ENCODE measurements at regions not wholly inside any gene's neighbourhood (a gene's known extent, or its start where the extent isn't known, plus 50 kb on each side); places are given as distances from the start of the nearest gene placed in this dataset.

- ATAC-seq: no peak
- no peaks in the 10 kb centered on the region for H3K79me2 ChIP-seq (ENCODE audit: control insufficient read depth, insufficient read depth, low read length)
- H3K9me1 ChIP-seq (ENCODE audit: control insufficient read depth, insufficient read depth, low read length): no peaks in the 10 kb centered on the region
- intact Hi-C loops (cut with micrococcal nuclease) (no loop called here), in situ Hi-C loops (cut with MboI) (no loop called here)
- H3K4me3 ChIP-seq: no peak overlapping the region
- ChIA-PET POLR2A (no interaction called here), CTCF (ENCODE audit: low intra/inter-chr PET ratio) (no interaction called here)
- 0% methylated on average over 1 of the region's 1 CpG for WGBS (ENCODE audit: insufficient coverage, low coverage, missing lambda C conversion rate)
- no peaks in the 10 kb centered on the region for H3K9me3 ChIP-seq (replicated peaks; ENCODE audit: control insufficient read depth, insufficient read depth, low read depth, low read length)
- BruUV-seq (replicated peaks): no TSS peak
- no peak overlapping the region for H3K27ac ChIP-seq (ENCODE audit: extremely low read depth, low read depth, low read length)
- H3K4me2 ChIP-seq (ENCODE audit: insufficient read depth, low read length): no peak overlapping the region
- no peaks in the 10 kb centered on the region for H3K27me3 ChIP-seq (ENCODE audit: control insufficient read depth in 2 of 2, insufficient read depth in 2 of 2, low read length in 2 of 2)
- no peak overlapping the region for H2AFZ ChIP-seq (ENCODE audit: low read depth, low read length)
- H4K20me1 ChIP-seq (replicated peaks; ENCODE audit: control insufficient read depth, insufficient read depth, low read length): no peaks in the 10 kb centered on the region
- no peak for DNase-seq (ENCODE audit: extremely low read depth in 1 of 4, low spot score in 3 of 4)
- no peak for TF ChIP-seq CTBP1 (IDR thresholded peaks at IDR 0.05; ENCODE audit: borderline replicate concordance)
- TF ChIP-seq ZNF512 (tag; IDR thresholded peaks at IDR 0.05): no peak
- TF ChIP-seq PRPF4 (IDR thresholded peaks at IDR 0.05; ENCODE audit: insufficient read depth, low read depth, low read length, poor library complexity, severe bottlenecking): no peak
- no peak for TF ChIP-seq TAF1 (IDR thresholded peaks at IDR 0.05; ENCODE audit: control insufficient read depth, extremely low read depth, insufficient read depth, low read length, severe bottlenecking)
- no peak for TF ChIP-seq GATAD2B (IDR thresholded peaks at IDR 0.05; ENCODE audit: borderline replicate concordance)
- no peak for TF ChIP-seq ZNF174 (CRISPR knock-in tag; IDR thresholded peaks at IDR 0.05)
- TF ChIP-seq KHSRP (IDR thresholded peaks at IDR 0.05): no peak
- no peak for TF ChIP-seq CBFB (CRISPR knock-in tag; IDR thresholded peaks at IDR 0.05)
- H3K4me1 ChIP-seq (replicated peaks in 1 of 2; ENCODE audit: control insufficient read depth in 2 of 2, insufficient read depth in 2 of 2, low read length in 2 of 2): no peaks in the 10 kb centered on the region
- H3K9ac ChIP-seq (ENCODE audit: insufficient read depth in 1 of 2, low read depth in 2 of 2, low read length in 2 of 2): no peak overlapping the region
- H3K36me3 ChIP-seq (ENCODE audit: control insufficient read depth, insufficient read depth, low read length): no peaks in the 10 kb centered on the region
- FAIRE-seq: no peak
Measured at GRCh38 chr2:19031642-19032041, 326.8 kb downstream of the OSR1 start.
